ENCODE measurements at regions not wholly inside any gene's neighbourhood (a gene's known extent, or its start where the extent isn't known, plus 50 kb on each side); places are given as distances from the start of the nearest gene placed in this dataset.

DNA sequence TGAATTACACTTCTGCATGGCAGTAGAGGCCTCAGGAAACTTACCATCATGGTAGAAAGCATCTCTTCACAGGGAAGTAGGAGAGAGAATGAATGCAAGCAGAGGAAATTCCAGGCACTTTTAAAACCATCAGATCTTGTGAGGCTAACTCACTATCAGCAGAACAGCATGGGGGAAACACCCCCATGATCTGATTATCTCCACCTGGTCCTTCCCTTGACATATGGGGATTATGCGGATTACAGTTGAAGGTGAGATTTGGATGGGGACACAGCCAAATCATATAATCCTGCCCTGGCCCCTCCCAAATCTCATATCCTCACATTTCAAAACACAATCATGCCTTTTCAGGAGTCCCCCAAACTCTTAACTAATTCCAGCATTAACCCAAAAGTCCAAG, 691.1 kb downstream of the SI start:
- H3K79me2 ChIP-seq (ENCODE audit: control insufficient read depth, insufficient read depth, low read length): no peaks in the 10 kb centered on the region
- H3K4me3 ChIP-seq: no peak overlapping the region
- H3K27ac ChIP-seq (ENCODE audit: extremely low read depth, low read depth, low read length): no peak overlapping the region
- DNase-seq (ENCODE audit: extremely low read depth in 1 of 4, low spot score in 3 of 4): no peak
- POLR2A ChIA-PET: no interaction called here
- H3K9me3 ChIP-seq (replicated peaks; ENCODE audit: control insufficient read depth, insufficient read depth, low read depth, low read length): no peaks in the 10 kb centered on the region; the same call in 1 of the 2 replicates
- no peaks in the 10 kb centered on the region for H4K20me1 ChIP-seq (replicated peaks; ENCODE audit: control insufficient read depth, insufficient read depth, low read length)
- no TSS peak for BruUV-seq (replicated peaks)
- intact Hi-C loops (cut with micrococcal nuclease): no loop called here
- no peaks in the 10 kb centered on the region for H3K27me3 ChIP-seq (ENCODE audit: control insufficient read depth in 2 of 2, insufficient read depth in 2 of 2, low read length in 2 of 2)
- WGBS (ENCODE audit: insufficient coverage, low coverage, missing lambda C conversion rate): 17% methylated on average over 1 of the region's 1 CpG
- TF ChIP-seq TGIF2 (CRISPR knock-in tag; IDR thresholded peaks at IDR 0.05) (no peak), NR4A1 (CRISPR knock-in tag; IDR thresholded peaks at IDR 0.05) (no peak), NR4A1 (tag; IDR thresholded peaks at IDR 0.05) (no peak), EWSR1 (IDR thresholded peaks at IDR 0.05; ENCODE audit: borderline replicate concordance, low read depth, partially characterized antibody) (no peak), SUPT5H (IDR thresholded peaks at IDR 0.05) (no peak), SRSF9 (IDR thresholded peaks at IDR 0.05; ENCODE audit: borderline replicate concordance, low read depth, low read length) (no peak), JUND (IDR thresholded peaks at IDR 0.05; ENCODE audit: borderline replicate concordance, low read depth, low read length) (no peak), JUND (tag; IDR thresholded peaks at IDR 0.05; ENCODE audit: borderline replicate concordance, low read depth, low read length) (no peak), NR2F6 (CRISPR knock-in tag; IDR thresholded peaks at IDR 0.05) (no peak), NFATC3 (IDR thresholded peaks at IDR 0.05) (no peak), PTRF (tag; IDR thresholded peaks at IDR 0.05) (no peak)
- TF ChIP-seq, protein P1, sequence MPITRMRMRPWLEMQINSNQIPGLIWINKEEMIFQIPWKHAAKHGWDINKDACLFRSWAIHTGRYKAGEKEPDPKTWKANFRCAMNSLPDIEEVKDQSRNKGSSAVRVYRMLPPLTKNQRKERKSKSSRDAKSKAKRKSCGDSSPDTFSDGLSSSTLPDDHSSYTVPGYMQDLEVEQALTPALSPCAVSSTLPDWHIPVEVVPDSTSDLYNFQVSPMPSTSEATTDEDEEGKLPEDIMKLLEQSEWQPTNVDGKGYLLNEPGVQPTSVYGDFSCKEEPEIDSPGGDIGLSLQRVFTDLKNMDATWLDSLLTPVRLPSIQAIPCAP (CRISPR knock-in tag; IDR thresholded peaks at IDR 0.05; ENCODE audit: borderline replicate concordance): no peak
- no peak overlapping the region for H3K9ac ChIP-seq (ENCODE audit: insufficient read depth in 1 of 2, low read depth in 2 of 2, low read length in 2 of 2)
- no peak overlapping the region for H3K4me2 ChIP-seq (ENCODE audit: insufficient read depth, low read length)
- H3K36me3 ChIP-seq (ENCODE audit: control insufficient read depth, insufficient read depth, low read length): no peaks in the 10 kb centered on the region
- H3K4me1 ChIP-seq (replicated peaks in 1 of 2; ENCODE audit: control insufficient read depth in 2 of 2, insufficient read depth in 2 of 2, low read length in 2 of 2): no peaks in the 10 kb centered on the region
- no peak for FAIRE-seq
- ATAC-seq: no peak
- in situ Hi-C loops (cut with MboI): no loop called here
- no peaks in the 10 kb centered on the region for H3K9me1 ChIP-seq (ENCODE audit: control insufficient read depth, insufficient read depth, low read length)
- CTCF ChIA-PET (ENCODE audit: low intra/inter-chr PET ratio): no interaction called here
- no peak overlapping the region for H2AFZ ChIP-seq (ENCODE audit: low read depth, low read length)
